ENCODE measurements at regions not wholly inside any gene's neighbourhood (a gene's known extent, or its start where the extent isn't known, plus 50 kb on each side); places are given as distances from the start of the nearest gene placed in this dataset.
"Not testable (repeated sequence)": the region's sequence is repeated elsewhere in the genome, so short reads cannot be mapped to it uniquely, and the experiment has no call there.

- DNase-seq: no peak
Observed at GRCh38 chr4:179048839-179049453, 1606.7 kb upstream of the AGA start.

DNA sequence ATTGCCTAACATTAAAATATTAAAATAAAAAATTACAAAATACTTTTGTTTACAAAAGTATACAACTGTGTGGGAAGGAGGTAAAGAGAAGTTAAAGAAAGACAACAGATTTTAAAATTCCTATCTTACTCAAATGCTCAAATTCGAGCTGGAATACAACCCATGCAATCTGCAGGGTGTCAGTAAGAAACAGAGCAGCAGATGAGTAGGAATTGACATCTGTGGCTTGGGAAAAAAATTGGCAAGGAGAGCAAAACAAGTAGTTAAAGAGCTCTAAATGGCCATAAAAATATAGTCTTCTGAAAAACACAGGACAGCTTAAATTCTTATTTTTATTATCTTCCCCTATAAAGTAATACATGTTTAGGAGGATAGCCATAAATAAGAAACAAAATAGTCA lies 1609.0 kb upstream of the AGA start:
- no peak for DNase-seq

- no peak for DNase-seq
Observed at GRCh38 chr4:179059396-179059795, 1617.2 kb upstream of the AGA start.

DNA sequence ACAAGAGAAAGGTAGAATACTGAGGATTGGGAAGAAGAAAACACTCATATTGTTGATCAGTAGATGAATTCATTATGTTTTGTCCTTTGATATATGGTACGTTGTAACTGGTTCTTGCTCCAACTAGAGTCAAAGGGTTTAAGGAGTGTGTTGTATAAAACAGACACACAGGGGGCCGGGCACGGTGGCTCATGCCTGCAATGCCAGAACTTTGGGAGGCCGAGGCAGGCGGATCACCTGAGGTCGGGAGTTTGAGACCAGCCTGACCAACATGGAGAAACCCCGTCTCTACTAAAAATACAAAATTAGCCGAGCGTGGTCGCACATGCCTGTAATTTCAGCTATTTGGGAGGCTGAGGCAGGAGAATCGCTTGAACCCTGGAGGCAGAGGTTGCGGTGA lies 1624.0 kb upstream of the AGA start:
- DNase-seq: not testable (repeated sequence)

- DNase-seq: no peak
Observed at GRCh38 chr4:179071131-179071530, 1628.9 kb upstream of the AGA start.

DNA sequence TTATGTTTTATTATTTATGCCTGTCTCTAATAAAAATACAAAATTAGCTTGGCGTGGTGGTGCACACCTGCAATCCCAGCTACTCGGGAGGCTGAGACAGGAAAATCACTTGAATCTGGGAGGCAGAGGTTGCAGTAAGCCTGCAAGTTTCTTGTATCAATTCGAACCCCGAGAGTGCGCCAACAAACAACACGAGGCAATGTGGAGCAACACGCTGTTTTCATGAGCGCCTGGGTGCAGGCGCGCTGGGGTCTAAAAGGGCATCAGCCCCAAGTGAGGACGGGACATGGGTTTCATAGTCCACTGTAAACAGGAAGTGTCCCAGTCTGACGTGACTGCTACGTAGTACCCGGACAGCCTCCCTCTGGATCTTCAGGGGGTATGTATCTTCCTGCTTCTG lies 1634.6 kb upstream of the AGA start:
- DNase-seq: no peak

DNA sequence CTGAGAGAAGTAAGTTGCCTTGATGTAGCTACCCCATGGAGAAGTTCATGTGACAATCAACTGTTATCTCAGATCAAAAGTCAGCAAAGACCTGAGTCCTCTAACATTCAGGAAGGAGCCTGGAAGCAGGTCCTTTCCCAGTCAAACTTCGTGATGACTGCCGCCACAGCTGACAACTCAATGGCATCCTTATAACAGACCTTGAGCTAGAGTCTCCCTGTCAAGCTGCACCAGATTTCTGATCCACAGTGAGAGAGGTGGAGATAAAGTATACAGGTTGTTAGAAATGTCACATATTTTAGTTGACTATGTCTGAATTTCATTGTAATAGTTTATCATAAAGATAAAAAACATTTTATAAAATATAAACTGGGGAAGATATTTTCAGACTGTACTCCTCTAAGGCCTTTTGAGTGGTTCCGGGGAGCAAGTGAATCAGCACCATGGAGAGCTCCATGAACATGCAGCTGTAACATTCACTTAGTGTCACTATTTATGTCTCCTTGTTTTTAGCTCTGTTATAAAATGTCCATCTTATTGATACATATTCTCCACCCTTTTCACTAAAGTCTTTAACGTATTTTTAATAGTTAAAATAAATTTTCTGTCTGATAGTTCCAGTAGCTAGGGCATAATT lies 1653.5 kb upstream of the AGA start:
- DNase-seq: no peak

GRCh38 chr4:179097741-179098140 lies 1655.5 kb upstream of the AGA start:
- no peak for DNase-seq

DNA sequence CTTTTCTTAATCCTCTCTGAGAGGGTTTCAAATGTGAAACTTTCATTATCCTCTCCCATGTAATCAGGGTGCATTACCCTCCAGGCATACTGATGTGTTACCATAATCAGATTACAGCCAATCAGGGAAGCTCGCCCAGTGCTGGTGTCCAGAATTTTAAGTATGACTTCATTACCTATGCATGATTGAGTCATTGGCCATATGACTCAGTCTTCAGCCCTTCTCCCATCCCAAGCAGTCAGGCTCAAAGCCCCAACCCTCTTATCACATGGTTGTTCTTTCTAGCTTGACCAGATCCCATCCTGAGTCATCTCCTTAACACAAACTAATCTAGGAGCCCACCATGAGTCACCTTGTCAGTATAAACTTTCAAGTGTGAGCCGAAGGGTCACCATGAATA lies 1668.1 kb upstream of the AGA start:
- DNase-seq: no peak

- DNase-seq: no peak
Observed at GRCh38 chr4:179110816-179111215, 1668.6 kb upstream of the AGA start.

- DNase-seq: no peak
Observed at GRCh38 chr4:179112441-179113170, 1670.4 kb upstream of the AGA start.

GRCh38 chr4:179114615-179115014 lies 1672.4 kb upstream of the AGA start:
- DNase-seq: no peak

- DNase-seq: no peak
Observed at GRCh38 chr4:179116011-179116410, 1673.8 kb upstream of the AGA start.

DNA sequence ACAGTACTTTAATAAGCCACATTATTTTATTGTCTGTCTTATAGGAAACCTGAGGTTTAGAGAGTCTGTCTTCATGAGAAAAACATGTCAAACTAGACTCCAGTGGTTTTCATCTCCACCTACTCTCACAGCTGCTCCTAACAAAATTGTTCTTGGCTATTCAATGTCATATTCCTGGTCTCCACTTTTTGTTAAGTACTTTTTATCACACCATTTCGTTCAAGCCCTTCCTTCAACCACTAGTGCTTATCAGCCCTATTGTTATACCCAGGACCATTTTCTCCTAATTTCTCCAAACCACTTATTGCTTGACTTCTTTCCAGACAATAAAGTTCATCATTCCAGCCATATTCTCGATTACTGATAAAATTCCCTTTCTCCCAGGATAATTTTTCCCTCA lies 1674.3 kb upstream of the AGA start:
- no peak for DNase-seq

GRCh38 chr4:179123084-179123483 lies 1680.8 kb upstream of the AGA start:
- DNase-seq: no peak

- no peak for DNase-seq
Observed at GRCh38 chr4:179124419-179124818, 1682.2 kb upstream of the AGA start.

GRCh38 chr4:179124957-179125356 lies 1682.7 kb upstream of the AGA start:
- no peak for DNase-seq

DNA sequence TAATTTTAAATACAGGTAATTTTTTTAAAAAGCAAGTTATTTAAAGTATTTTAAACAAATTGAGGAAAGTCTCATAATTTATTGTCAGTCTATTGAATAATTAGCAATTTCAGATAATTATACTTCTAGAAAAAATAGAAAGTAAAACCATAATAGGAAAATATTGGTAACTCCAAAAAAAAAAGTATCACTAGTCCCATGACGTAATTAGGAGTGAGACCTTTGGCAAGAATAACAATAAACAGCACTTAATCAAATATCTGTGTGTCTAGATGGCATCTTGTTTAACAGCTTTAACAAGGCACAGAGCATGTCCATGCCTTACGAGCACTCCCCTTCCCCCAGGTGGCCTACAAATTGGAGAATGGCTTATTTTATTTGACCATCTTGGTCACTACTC lies 1683.6 kb upstream of the AGA start:
- DNase-seq: no peak

- no peak for DNase-seq
Observed at GRCh38 chr4:179128299-179128698, 1686.1 kb upstream of the AGA start.

DNA sequence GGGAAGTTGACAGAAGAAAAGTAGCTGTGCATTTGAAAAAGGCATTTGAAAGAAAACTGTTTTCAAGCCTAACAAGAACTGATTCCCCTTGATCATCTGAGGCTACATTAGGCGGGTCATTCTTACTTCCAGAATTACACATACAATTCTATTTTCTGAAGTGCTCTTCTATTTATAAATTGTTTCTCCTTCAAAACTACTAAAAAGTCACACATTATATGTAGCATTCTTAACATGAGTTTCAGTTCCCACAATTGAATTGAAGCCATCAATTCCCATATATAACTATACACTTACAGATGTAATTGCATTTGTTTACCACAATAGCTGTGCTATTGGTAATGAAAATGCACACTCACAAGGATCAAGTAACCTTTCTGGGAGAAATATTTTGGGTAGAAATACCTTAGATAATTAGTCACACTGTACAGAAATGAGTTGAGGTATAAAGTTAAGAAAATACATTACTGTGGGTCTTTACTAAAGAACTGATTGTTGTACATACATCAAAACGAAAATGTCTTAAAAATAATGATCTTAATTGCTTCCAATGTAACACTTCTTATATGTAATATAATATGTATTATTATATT lies 1688.0 kb upstream of the AGA start:
- no peak for DNase-seq

DNA sequence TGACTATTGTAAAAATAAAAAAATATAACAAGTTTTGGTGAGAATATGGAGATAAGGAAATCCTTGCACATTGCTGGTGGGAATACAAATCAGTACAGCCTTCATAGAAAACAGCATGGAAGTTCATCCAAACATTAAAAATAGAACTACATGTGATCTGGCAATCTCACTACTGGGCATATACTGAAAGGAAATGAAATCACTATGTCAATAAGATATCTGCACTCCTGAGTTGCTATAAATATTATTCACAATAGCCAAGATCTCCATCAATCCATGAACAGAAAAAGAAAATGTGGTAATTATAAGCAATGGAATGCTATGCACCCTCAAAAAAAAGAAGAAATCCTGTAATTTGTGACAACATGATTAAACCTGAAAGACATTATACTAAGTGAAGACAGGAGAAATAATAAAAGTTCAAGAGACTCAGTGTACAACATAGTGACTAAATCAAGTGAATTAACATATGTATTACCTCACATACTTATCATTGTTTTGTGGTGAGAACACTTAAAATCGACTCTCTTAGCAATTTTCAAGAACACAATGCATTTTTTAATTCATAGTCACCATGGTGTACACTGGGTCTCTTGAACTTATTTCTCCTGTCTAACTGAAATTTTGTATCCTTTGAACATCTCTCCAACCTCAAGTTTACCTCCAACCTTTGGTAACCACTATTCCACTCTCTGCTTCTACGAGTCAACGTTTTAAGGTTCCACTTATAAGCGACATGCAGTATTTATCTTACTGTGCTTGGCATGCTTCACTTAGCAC lies 1703.7 kb upstream of the AGA start:
- no peak for DNase-seq

- DNase-seq: no peak
Observed at GRCh38 chr4:179151770-179152169, 1709.5 kb upstream of the AGA start.

DNA sequence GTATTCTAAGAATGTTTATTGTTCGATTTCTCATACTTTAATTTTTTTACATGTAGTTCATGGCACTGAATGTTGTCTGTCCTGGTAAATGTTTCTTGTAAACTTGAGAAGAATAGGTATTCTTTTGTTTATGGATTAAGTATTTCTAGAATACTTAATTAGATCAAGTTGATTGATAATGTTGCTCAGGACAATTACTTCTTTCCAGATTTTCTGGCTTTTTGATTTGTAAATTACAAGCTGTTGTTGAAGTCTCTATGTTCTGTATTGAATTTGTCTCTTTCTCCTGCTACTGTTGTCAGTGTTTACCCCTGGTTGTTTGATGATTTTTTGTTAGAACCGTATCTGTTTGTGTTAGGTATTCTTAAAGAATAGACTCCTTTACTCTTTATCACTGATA lies 1720.9 kb upstream of the AGA start:
- no peak for DNase-seq

Measured in activated CD8-positive, alpha-beta memory T cell treated with anti-CD3 and anti-CD28 coated beads, Interleukin-2, amount 50 U/mL, for 48 hours (primary cell).